H4 (cell line): ENCODE measurements at regions not wholly inside any gene's neighbourhood (a gene's known extent, or its start where the extent isn't known, plus 50 kb on each side); places are given as distances from the start of the nearest gene placed in this dataset.
A peak's percentile ranks its signal among the peaks of the same experiment; 100 is the strongest.
"Not testable (repeated sequence)": the region's sequence is repeated elsewhere in the genome, so short reads cannot be mapped to it uniquely, and the experiment has no call there.

Source experiments
- DNase-seq: peaks from one replicate; pipeline ENCODE4 v3.0.0-alpha.2; 2015; ENCODE audit warnings: low spot score

GRCh38 chr15:56568466-56569167 is 103.7 kb upstream of the MNS1 start:
- no peak for DNase-seq

- DNase-seq, result no peak
Observed at GRCh38 chr15:56557415-56557814, 92.5 kb upstream of the MNS1 start.

- DNase-seq, result no peak
Observed at GRCh38 chr15:56553486-56553885, 88.5 kb upstream of the MNS1 start.

GRCh38 chr15:56552659-56553058 is 87.7 kb upstream of the MNS1 start:
- DNase-seq, result no peak

GRCh38 chr15:56540570-56540969 is 75.6 kb upstream of the MNS1 start:
- DNase-seq, result not testable (repeated sequence)

- DNase-seq, result not testable (repeated sequence)
Observed at GRCh38 chr15:56540157-56540556, 75.2 kb upstream of the MNS1 start.

GRCh38 chr15:56538901-56539545 is 74.1 kb upstream of the MNS1 start:
- DNase-seq, result no peak

GRCh38 chr15:56537881-56538280 is 72.9 kb upstream of the MNS1 start:
- no peak for DNase-seq

- DNase-seq, result no peak
Observed at GRCh38 chr15:56534728-56535127, 69.8 kb upstream of the MNS1 start.

- DNase-seq, result no peak
Observed at GRCh38 chr15:56533731-56534403, 68.9 kb upstream of the MNS1 start.

GRCh38 chr15:56532721-56533460 is 68.0 kb upstream of the MNS1 start:
- peak; percentile 11 for DNase-seq

GRCh38 chr15:56530157-56530556 is 65.2 kb upstream of the MNS1 start:
- DNase-seq, result no peak

- DNase-seq, result no peak
Observed at GRCh38 chr15:56528136-56528535, 63.2 kb upstream of the MNS1 start.

- peak; percentile 72 for DNase-seq
Observed at GRCh38 chr15:56524915-56525314, 60.0 kb upstream of the MNS1 start.

GRCh38 chr15:56523521-56523920 is 58.6 kb upstream of the MNS1 start:
- no peak for DNase-seq

- no peak for DNase-seq
Observed at GRCh38 chr15:56519000-56519399, 54.1 kb upstream of the MNS1 start.
